CD4-positive, alpha-beta T cell treated with Interleukin-4 for 4 hours (primary cell): ENCODE measurements at regions not wholly inside any gene's neighbourhood (a gene's known extent, or its start where the extent isn't known, plus 50 kb on each side); places are given as distances from the start of the nearest gene placed in this dataset.

Experiments used
- DNase-seq: peaks from one replicate; pipeline ENCODE4 v3.0.0-alpha.2; 2020

- DNase-seq = no peak
Observed at GRCh38 chr7:10038351-10038750, 935.3 kb upstream of the PHF14 start.

- DNase-seq = no peak
Observed at GRCh38 chr7:10040674-10041073, 933.0 kb upstream of the PHF14 start.

- no peak for DNase-seq
Observed at GRCh38 chr7:10070899-10071298, 902.8 kb upstream of the PHF14 start.

GRCh38 chr7:10075866-10076265 lies 897.8 kb upstream of the PHF14 start:
- DNase-seq = no peak

GRCh38 chr7:10076660-10077300 lies 896.9 kb upstream of the PHF14 start:
- no peak for DNase-seq

- no peak for DNase-seq
Observed at GRCh38 chr7:10079572-10079971, 894.1 kb upstream of the PHF14 start.

GRCh38 chr7:10082896-10083295 lies 890.8 kb upstream of the PHF14 start:
- no peak for DNase-seq

GRCh38 chr7:10083766-10084165 lies 889.9 kb upstream of the PHF14 start:
- no peak for DNase-seq

- no peak for DNase-seq
Observed at GRCh38 chr7:10085231-10085630, 888.4 kb upstream of the PHF14 start.

GRCh38 chr7:10100572-10100971 lies 873.1 kb upstream of the PHF14 start:
- no peak for DNase-seq

- DNase-seq = no peak
Observed at GRCh38 chr7:10101351-10101750, 872.3 kb upstream of the PHF14 start.

GRCh38 chr7:10104292-10104691 lies 869.4 kb upstream of the PHF14 start:
- DNase-seq = no peak

GRCh38 chr7:10106609-10107008 lies 867.1 kb upstream of the PHF14 start:
- no peak for DNase-seq

- DNase-seq = no peak
Observed at GRCh38 chr7:10116511-10116910, 857.2 kb upstream of the PHF14 start.

GRCh38 chr7:10117815-10118214 lies 855.9 kb upstream of the PHF14 start:
- no peak for DNase-seq

GRCh38 chr7:10120936-10121335 lies 852.7 kb upstream of the PHF14 start:
- no peak for DNase-seq

- no peak for DNase-seq
Observed at GRCh38 chr7:10121631-10122030, 852.0 kb upstream of the PHF14 start.

- DNase-seq = no peak
Observed at GRCh38 chr7:10122551-10123100, 851.0 kb upstream of the PHF14 start.

GRCh38 chr7:10128748-10129147 lies 844.9 kb upstream of the PHF14 start:
- DNase-seq = no peak

- DNase-seq = no peak
Observed at GRCh38 chr7:10138087-10138854, 835.4 kb upstream of the PHF14 start.

- no peak for DNase-seq
Observed at GRCh38 chr7:10146271-10146670, 827.4 kb upstream of the PHF14 start.

GRCh38 chr7:10156972-10157371 lies 816.7 kb upstream of the PHF14 start:
- DNase-seq = no peak

- no peak for DNase-seq
Observed at GRCh38 chr7:10181996-10182395, 791.7 kb upstream of the PHF14 start.

GRCh38 chr7:10192074-10192473 lies 781.6 kb upstream of the PHF14 start:
- DNase-seq = no peak
